Stimulated activated effector memory CD8-positive, alpha-beta T cell treated with anti-CD3 and anti-CD28 coated beads, Interleukin-12 subunit alpha, Interleukin-12 subunit beta, amount 100 ng/mL, for 72 hours (primary cell): ENCODE measurements at regions not wholly inside any gene's neighbourhood (a gene's known extent, or its start where the extent isn't known, plus 50 kb on each side); places are given as distances from the start of the nearest gene placed in this dataset.
"Not testable (repeated sequence)": the region's sequence is repeated elsewhere in the genome, so short reads cannot be mapped to it uniquely, and the experiment has no call there.

Source experiments
- ATAC-seq: fragments of 150-1000 bp; cut with Tn5 transposase; 2 replicates; pipeline ENCODE4 v1.10.0; 2021
- DNase-seq, 2 donors: peaks; one replicate each; pipeline ENCODE4 v3.0.0; 2021 to 2022; ENCODE audit warnings: low spot score in 2 of 2
- H3K27ac Mint-ChIP-seq: one replicate; pipeline ENCODE4 v1.8.0; 2022; ENCODE audit warnings: mild to moderate bottlenecking, mixed read lengths
- H3K36me3 Mint-ChIP-seq: one replicate; pipeline ENCODE4 v1.8.0; 2022; ENCODE audit warnings: mild to moderate bottlenecking, mixed read lengths
- H3K4me1 Mint-ChIP-seq: one replicate; pipeline ENCODE4 v1.8.0; 2022; ENCODE audit warnings: mixed read lengths
- H3K4me3 Mint-ChIP-seq: one replicate; pipeline ENCODE4 v1.8.0; 2022; ENCODE audit warnings: mild to moderate bottlenecking, mixed read lengths
- H3K9me3 Mint-ChIP-seq: one replicate; pipeline ENCODE4 v1.8.0; 2022; ENCODE audit warnings: mixed read lengths

- Mint-ChIP-seq H3K9me3 (peaks cover 3% of the 10 kb centered on the region), H3K4me1 (no peaks in the 10 kb centered on the region), H3K27ac (no peak overlapping the region), H3K4me3 (no peak overlapping the region), H3K36me3 (no peaks in the 10 kb centered on the region)
- ATAC-seq, result no peak
- DNase-seq, result no peak
These were observed 332.6 kb upstream of the TPK1 start for GRCh38 chr7:145168427-145168826.

- ATAC-seq (no peak), DNase-seq (no peak)
- no peaks in the 10 kb centered on the region for H3K4me1 Mint-ChIP-seq
- no peaks in the 10 kb centered on the region for H3K9me3 Mint-ChIP-seq
- H3K4me3 Mint-ChIP-seq, result no peak overlapping the region
- no peaks in the 10 kb centered on the region for H3K36me3 Mint-ChIP-seq
- H3K27ac Mint-ChIP-seq, result no peak overlapping the region
These were observed 321.0 kb upstream of the TPK1 start for GRCh38 chr7:145156834-145157233.

- H3K27ac Mint-ChIP-seq, result no peak overlapping the region
- no peak for DNase-seq
- H3K9me3 Mint-ChIP-seq, result no peaks in the 10 kb centered on the region
- ATAC-seq, result no peak
- no peaks in the 10 kb centered on the region for H3K36me3 Mint-ChIP-seq
- H3K4me3 Mint-ChIP-seq, result no peak overlapping the region
- H3K4me1 Mint-ChIP-seq, result no peaks in the 10 kb centered on the region
These were observed 316.7 kb upstream of the TPK1 start for GRCh38 chr7:145152589-145152988.

GRCh38 chr7:145151676-145152075 is 315.8 kb upstream of the TPK1 start:
- Mint-ChIP-seq H3K36me3 (no peaks in the 10 kb centered on the region), H3K4me1 (no peaks in the 10 kb centered on the region), H3K9me3 (no peaks in the 10 kb centered on the region), H3K27ac (no peak overlapping the region), H3K4me3 (no peak overlapping the region)
- ATAC-seq (no peak), DNase-seq (no peak)

- Mint-ChIP-seq H3K36me3 (no peaks in the 10 kb centered on the region), H3K9me3 (no peaks in the 10 kb centered on the region), H3K4me3 (no peak overlapping the region), H3K4me1 (no peaks in the 10 kb centered on the region), H3K27ac (no peak overlapping the region)
- DNase-seq (no peak), ATAC-seq (no peak)
These were observed 312.0 kb upstream of the TPK1 start for GRCh38 chr7:145147865-145148264.

GRCh38 chr7:145143685-145144084 is 307.8 kb upstream of the TPK1 start:
- DNase-seq (no peak), ATAC-seq (no peak)
- Mint-ChIP-seq H3K4me1 (no peaks in the 10 kb centered on the region), H3K9me3 (no peaks in the 10 kb centered on the region), H3K4me3 (no peak overlapping the region), H3K36me3 (no peaks in the 10 kb centered on the region), H3K27ac (no peak overlapping the region)

DNA sequence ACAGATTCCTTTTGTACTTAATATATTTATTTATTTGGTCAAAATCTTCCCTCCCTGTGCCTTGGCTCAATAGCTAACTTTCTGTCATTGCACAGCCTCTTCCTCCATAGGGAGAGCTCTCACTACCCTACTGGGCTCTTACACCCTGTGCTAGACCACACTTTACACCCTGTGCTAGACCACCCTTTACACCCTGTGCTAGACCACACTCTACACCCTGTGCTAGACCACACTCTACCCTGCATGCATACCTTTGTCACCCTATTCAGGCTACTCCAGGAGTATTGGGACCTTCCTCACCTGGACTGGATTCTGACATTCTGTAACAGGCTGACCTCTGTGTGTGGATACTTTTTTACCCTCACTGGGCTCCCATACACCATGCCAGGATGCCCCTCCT is 298.5 kb upstream of the TPK1 start:
- H3K4me3 Mint-ChIP-seq, result no peak overlapping the region
- ATAC-seq, result peak; percentile 45
- no peaks in the 10 kb centered on the region for H3K36me3 Mint-ChIP-seq
- no peak for DNase-seq
- no peaks in the 10 kb centered on the region for H3K4me1 Mint-ChIP-seq
- no peak overlapping the region for H3K27ac Mint-ChIP-seq
- no peaks in the 10 kb centered on the region for H3K9me3 Mint-ChIP-seq

- Mint-ChIP-seq H3K4me3 (no peak overlapping the region), H3K4me1 (no peaks in the 10 kb centered on the region), H3K36me3 (no peaks in the 10 kb centered on the region), H3K9me3 (no peaks in the 10 kb centered on the region), H3K27ac (no peak overlapping the region)
- DNase-seq (no peak), ATAC-seq (no peak)
These were observed 287.6 kb upstream of the TPK1 start for GRCh38 chr7:145123502-145123901.

- DNase-seq (no peak), ATAC-seq (no peak)
- no peak overlapping the region for H3K4me3 Mint-ChIP-seq
- no peaks in the 10 kb centered on the region for H3K36me3 Mint-ChIP-seq
- peaks cover 2% of the 10 kb centered on the region for H3K9me3 Mint-ChIP-seq
- no peaks in the 10 kb centered on the region for H3K4me1 Mint-ChIP-seq
- H3K27ac Mint-ChIP-seq, result no peak overlapping the region
These were observed 270.1 kb upstream of the TPK1 start for GRCh38 chr7:145106001-145106400.

GRCh38 chr7:145105561-145105960 is 269.7 kb upstream of the TPK1 start:
- ATAC-seq (no peak), DNase-seq (no peak)
- peaks cover 2% of the 10 kb centered on the region for H3K9me3 Mint-ChIP-seq
- no peaks in the 10 kb centered on the region for H3K4me1 Mint-ChIP-seq
- H3K36me3 Mint-ChIP-seq, result no peaks in the 10 kb centered on the region
- no peak overlapping the region for H3K27ac Mint-ChIP-seq
- no peak overlapping the region for H3K4me3 Mint-ChIP-seq

DNA sequence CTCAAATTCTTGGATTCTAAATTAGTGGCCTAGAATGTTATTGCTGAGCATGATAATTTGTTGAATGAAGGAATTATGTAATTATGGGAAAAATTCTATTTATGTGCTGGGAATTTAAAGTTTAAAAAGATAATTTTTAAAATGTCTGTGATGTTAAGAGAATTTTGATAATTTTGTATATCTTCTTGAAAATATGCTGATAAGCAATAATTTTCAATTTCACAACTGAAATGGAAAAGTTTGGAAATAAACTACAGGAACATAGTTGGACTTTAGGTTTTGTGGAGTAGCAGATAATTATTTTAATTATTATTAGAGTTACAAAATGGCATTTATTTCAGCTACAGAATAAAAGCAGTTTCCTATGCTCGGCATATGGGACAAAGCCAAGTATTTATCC is 268.5 kb upstream of the TPK1 start:
- no peaks in the 10 kb centered on the region for H3K4me1 Mint-ChIP-seq
- no peaks in the 10 kb centered on the region for H3K9me3 Mint-ChIP-seq
- H3K27ac Mint-ChIP-seq, result no peak overlapping the region
- DNase-seq (no peak), ATAC-seq (no peak)
- H3K4me3 Mint-ChIP-seq, result no peak overlapping the region
- no peaks in the 10 kb centered on the region for H3K36me3 Mint-ChIP-seq

GRCh38 chr7:145102199-145102598 is 266.3 kb upstream of the TPK1 start:
- not testable (repeated sequence) for H3K36me3 Mint-ChIP-seq

GRCh38 chr7:145092766-145093165 is 256.9 kb upstream of the TPK1 start:
- Mint-ChIP-seq H3K4me3 (no peak overlapping the region), H3K9me3 (no peaks in the 10 kb centered on the region), H3K27ac (no peak overlapping the region), H3K36me3 (no peaks in the 10 kb centered on the region), H3K4me1 (no peaks in the 10 kb centered on the region)
- DNase-seq (no peak), ATAC-seq (no peak)

More at GRCh38 chr7:145102199-145102598, 266.3 kb upstream of the TPK1 start:
- H3K9me3 Mint-ChIP-seq, H3K4me1 Mint-ChIP-seq, H3K4me3 Mint-ChIP-seq, DNase-seq, ATAC-seq, H3K27ac Mint-ChIP-seq: not testable (repeated sequence)

GRCh38 chr7:145088111-145088745 is 252.4 kb upstream of the TPK1 start:
- ATAC-seq (no peak), DNase-seq (no peak)
- no peaks in the 10 kb centered on the region for H3K4me1 Mint-ChIP-seq
- no peak overlapping the region for H3K27ac Mint-ChIP-seq
- H3K9me3 Mint-ChIP-seq, result peaks cover 3% of the 10 kb centered on the region
- no peak overlapping the region for H3K4me3 Mint-ChIP-seq
- H3K36me3 Mint-ChIP-seq, result no peaks in the 10 kb centered on the region

- DNase-seq, result no peak
- ATAC-seq, result peak; percentile 24
- H3K36me3 Mint-ChIP-seq, result no peaks in the 10 kb centered on the region
- no peaks in the 10 kb centered on the region for H3K4me1 Mint-ChIP-seq
- no peak overlapping the region for H3K27ac Mint-ChIP-seq
- H3K4me3 Mint-ChIP-seq, result no peak overlapping the region
- H3K9me3 Mint-ChIP-seq, result peaks cover 5% of the 10 kb centered on the region
These were observed 246.7 kb upstream of the TPK1 start for GRCh38 chr7:145082366-145083161.

- ATAC-seq (no peak), DNase-seq (no peak)
- Mint-ChIP-seq H3K4me3 (no peak overlapping the region), H3K4me1 (no peaks in the 10 kb centered on the region), H3K9me3 (no peaks in the 10 kb centered on the region), H3K36me3 (no peaks in the 10 kb centered on the region), H3K27ac (no peak overlapping the region)
These were observed 229.6 kb upstream of the TPK1 start for GRCh38 chr7:145065473-145065872.
